AG09309 (cell line): ENCODE measurements at regions not wholly inside any gene's neighbourhood (a gene's known extent, or its start where the extent isn't known, plus 50 kb on each side); places are given as distances from the start of the nearest gene placed in this dataset.

Experiments
- DNase-seq: peaks from one replicate; pipeline ENCODE4 v3.0.0-alpha.2; 2010; ENCODE audit warnings: low read depth
- H3K4me3 ChIP-seq: 2 replicates; pipeline ENCODE4 v1.5.1; 2011; ENCODE audit warnings: mild to moderate bottlenecking, low read depth, low read length, moderate library complexity; ENCODE audit not compliant: control insufficient read depth
- CTCF ChIP-seq: IDR thresholded peaks from 2 replicates; pipeline ENCODE4 v1.5.1; 2011; ENCODE audit warnings: mild to moderate bottlenecking, low read depth, low read length, inconsistent platforms; ENCODE audit not compliant: insufficient read depth, control insufficient read depth; ENCODE audit errors: missing control alignments

DNA sequence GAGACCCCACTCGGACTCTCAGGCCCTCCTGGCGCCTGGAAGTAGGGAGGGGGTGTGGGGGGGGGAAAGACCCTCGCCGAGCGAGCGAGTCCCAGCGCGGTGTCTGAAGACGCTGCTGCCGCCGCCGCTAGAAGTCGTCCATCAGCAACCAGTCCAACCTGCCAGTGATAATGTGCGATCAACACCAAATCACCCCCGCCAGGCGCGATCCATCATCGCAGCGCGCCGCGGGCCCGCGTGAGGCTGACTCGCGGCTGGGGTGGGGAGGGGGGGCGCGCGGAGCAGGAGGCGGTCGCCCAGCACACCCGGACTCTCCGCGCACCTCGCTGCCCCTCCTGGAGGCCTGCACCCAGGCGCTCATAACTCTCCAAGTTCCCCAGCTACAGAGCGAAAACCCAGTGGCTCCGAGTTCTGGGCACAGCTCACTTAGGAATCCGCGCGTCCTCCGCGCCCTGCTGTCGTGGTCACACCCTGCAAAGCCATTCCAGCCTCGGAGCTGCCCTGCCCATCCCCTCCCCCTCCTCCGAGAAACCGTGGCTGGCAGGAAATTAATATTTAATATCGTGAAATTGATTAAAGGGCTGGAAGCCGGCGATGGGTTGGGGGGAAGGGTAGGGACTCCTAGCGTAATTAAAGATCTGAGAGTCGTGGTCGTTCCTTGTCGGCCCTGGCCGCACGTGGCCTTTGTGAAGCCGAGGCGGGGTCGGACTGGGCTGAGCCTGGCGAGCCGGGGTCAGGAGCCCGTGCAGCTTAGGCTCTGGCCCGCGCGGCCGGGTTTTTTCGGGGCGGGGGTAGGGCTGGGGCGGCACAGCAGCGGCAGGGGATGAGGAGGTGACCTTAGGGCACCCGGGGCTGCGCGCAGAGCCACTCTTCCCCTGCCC lies 58.1 kb upstream of the BCOR start:
- no peak for DNase-seq
- no peak overlapping the region for H3K4me3 ChIP-seq
- no peak for TF ChIP-seq CTCF

DNA sequence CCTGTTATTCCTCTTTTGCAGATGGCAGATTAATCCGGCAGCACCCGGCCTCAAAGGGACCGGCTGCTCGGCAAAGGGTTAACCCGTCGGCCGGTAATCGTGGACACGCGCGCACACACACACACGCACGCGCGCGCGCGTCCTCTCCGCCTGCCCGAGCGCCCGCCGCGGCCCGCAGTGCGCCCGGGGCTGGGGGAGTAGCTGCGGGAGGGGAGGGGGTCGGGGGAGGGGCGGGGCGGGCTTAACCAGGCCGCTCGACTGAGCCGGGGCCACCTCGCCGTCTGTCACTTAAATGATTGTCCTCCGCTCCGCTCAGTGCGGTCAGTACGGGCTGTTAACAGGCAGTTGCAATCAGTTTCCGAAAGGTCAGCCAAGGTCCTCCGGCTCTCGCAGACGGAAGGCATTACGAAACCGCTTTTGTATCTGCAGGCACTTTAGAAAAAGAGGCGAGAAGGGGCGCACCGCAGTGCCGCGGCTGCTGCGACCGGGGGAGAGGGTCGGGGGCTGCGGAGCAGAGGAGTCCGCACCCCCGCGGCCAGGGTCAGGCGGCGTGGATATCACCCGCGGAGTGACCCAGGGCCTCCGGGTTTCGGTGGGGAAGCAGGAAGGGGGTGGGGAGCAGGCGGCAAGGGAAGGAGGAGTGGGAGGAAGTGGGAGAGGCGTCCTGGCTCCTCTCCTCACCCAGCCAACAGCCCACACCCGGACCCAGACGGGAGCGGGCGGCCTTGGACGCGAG lies 57.3 kb upstream of the BCOR start:
- no peak for DNase-seq
- H3K4me3 ChIP-seq: peak overlapping the region; percentile 17
- TF ChIP-seq CTCF: no peak

DNA sequence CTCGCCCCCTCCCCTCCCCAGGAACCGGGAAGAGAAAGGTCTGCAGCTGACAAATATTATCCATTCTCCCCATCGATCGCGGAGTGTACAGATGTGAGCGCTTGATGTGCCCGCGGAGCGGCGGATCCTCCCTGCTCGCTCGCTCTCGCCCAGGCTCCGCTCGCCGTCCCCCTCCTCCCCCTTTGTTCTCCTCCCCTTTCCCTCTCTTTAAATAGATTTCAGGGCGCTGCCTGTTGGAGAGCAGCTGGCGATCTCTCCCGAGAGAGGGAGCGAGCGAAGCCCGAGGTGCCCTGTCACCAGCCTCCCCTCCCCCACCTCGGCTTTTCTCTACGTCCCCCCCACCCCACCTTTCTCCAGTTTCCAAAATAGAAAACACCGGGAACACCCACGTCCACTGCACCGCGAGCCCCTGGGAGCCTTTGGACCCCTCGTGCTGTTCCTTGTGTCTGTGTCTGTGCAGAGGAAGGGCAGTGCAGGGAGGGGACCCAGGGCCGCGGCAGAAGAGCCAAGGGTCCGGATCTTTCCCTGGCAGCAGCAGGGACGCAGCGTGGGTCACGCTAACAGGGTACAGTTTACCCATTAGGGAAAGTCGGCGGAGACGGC lies 56.6 kb upstream of the BCOR start:
- TF ChIP-seq CTCF: no peak
- peak overlapping the region; percentile 17 for H3K4me3 ChIP-seq
- DNase-seq: no peak

DNA sequence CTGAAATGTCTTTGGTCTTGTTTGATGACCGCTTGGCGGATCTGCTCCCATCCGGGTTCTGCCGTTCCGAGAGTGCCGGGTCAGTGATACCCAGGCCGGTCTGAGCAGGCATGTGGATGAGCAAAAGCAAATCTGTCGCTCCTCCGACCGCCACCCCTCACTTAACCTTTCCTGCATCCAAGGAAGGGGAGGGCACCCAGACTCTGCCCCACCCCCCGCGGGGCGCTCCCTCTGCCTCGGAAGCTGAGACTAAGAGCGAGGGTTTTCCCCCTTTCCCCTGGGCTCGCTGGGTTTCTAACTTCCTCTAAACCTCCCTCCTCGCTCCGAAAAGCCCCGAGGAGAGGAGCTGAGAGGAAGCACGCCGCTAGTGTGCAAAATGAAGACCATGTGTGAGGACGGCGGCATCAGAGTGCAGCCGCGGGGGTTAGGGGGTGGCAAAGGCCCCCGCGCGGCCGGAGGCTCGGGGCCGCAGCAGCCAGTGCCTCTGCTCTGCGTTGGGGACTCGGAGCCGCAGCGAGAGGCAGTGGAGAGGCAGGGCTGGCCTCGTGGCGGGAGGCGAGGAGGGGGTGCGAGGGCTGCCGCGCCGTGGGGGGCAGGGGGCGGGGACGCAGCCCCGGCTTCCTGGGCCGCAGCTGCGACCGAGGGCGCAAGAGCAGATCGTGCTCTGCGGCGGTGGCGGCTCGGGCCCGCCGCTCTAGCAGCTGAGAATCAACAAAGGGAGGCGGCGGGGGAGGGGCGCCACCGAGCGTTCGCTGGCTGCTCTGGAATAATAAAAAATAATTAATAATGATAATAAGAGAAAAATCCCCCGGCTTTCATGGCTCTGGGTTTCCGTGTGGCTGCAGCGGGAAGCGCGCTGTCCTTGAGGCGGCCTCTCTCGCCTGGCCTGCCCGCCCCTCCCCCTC lies 55.8 kb upstream of the BCOR start:
- peak overlapping the region; percentile 17 for H3K4me3 ChIP-seq
- no peak for TF ChIP-seq CTCF
- no peak for DNase-seq

GRCh38 chrX:40152741-40153344 lies 55.1 kb upstream of the BCOR start:
- no peak for TF ChIP-seq CTCF
- peak overlapping the region; percentile 22 for H3K4me3 ChIP-seq
- DNase-seq: no peak
